ENCODE measurements at regions not wholly inside any gene's neighbourhood (a gene's known extent, or its start where the extent isn't known, plus 50 kb on each side); places are given as distances from the start of the nearest gene placed in this dataset.

DNA sequence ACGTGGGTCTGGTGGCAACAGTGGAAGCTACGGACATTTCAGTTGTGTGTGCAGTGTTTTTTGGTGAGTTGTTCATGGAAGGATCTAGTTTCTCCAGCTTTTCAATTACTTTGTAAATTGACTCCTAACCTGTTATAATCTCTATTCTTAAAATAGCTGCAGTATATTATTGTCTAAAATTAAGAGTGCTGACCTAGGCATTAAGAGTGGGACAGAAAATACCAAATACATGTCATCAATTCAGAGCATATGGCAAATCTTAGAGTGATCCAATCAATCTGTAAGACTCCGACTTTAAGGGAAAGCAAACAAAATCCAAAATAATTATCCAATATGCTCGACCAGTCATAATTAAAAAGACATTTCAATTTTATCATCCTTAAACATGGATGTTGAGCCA is 338.1 kb upstream of the PCDH9 start:
- TF ChIP-seq, protein P1, sequence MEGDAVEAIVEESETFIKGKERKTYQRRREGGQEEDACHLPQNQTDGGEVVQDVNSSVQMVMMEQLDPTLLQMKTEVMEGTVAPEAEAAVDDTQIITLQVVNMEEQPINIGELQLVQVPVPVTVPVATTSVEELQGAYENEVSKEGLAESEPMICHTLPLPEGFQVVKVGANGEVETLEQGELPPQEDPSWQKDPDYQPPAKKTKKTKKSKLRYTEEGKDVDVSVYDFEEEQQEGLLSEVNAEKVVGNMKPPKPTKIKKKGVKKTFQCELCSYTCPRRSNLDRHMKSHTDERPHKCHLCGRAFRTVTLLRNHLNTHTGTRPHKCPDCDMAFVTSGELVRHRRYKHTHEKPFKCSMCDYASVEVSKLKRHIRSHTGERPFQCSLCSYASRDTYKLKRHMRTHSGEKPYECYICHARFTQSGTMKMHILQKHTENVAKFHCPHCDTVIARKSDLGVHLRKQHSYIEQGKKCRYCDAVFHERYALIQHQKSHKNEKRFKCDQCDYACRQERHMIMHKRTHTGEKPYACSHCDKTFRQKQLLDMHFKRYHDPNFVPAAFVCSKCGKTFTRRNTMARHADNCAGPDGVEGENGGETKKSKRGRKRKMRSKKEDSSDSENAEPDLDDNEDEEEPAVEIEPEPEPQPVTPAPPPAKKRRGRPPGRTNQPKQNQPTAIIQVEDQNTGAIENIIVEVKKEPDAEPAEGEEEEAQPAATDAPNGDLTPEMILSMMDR (IDR thresholded peaks at IDR 0.05), result no peak
- TF ChIP-seq POLR2A (IDR thresholded peaks at IDR 0.05), result no peak
